Stimulated activated CD4-positive, alpha-beta T cell treated with anti-CD3 and anti-CD28 coated beads, Interleukin-1b, Interleukin-23, amount 100 ng/mL, for 24 hours (primary cell): ENCODE measurements at regions not wholly inside any gene's neighbourhood (a gene's known extent, or its start where the extent isn't known, plus 50 kb on each side); places are given as distances from the start of the nearest gene placed in this dataset.

ENCODE experiments used
- DNase-seq, 4 experiments: peaks; one replicate each; pipeline ENCODE4 v3.0.0-alpha.2; 2020; ENCODE audit warnings: low read depth in 4 of 4, low spot score in 1 of 4

DNA sequence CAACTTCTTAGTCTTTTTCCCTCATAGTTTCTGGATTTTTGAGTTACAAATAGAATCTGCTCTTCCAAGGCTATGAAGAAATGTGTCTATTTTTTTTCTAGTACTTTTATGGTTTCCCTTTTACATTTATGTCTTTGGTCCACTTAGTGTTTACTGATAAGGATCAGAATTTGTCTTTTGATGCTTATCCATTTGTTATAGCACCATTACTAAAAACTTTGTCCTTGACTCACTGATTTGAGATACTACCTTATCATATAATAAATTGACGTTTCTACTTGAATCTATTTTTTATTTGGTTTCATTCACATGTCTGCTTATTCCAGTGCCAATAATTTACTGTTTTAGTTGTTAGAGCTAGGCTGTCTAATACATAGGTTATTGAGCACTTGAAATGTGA is 161.1 kb upstream of the DPYD start:
- no peak for DNase-seq

DNA sequence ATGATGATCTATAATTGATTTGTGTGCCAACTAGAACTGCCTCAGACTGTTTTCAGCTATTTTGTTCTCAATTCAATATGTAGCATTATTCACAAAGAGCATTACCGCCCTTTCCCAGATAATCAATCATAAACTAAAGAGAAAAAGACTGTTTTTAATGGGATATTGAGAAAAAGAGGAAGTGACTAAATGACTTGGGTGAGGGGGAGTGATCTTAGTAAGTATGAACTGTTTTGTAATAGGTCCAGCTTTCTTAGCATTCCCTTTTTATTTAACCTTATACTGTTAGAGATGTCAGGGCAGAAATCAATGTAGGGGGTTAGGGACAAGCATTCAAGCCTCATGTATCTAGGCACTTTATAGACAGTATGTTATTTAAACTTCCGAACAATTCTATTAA is 157.8 kb upstream of the DPYD start:
- no peak for DNase-seq

DNA sequence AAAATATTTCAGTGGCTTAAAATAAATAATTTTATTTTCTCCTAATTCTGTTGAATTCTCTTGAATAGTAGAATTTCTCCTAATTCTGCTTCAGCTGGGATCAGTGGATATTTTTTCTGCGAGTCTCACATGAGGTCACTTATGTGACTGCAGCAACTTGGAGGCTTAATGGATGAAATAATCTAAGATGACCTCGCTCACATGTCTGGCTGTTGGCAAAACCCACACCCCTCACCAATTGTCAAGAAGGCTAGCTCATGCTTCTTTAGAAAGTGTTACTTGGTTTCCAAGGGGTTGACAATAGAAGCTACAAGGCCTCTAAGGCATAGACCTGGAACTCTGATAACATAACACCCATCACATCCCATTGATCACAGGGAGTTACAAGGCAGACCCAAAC is 156.9 kb upstream of the DPYD start:
- DNase-seq: no peak

DNA sequence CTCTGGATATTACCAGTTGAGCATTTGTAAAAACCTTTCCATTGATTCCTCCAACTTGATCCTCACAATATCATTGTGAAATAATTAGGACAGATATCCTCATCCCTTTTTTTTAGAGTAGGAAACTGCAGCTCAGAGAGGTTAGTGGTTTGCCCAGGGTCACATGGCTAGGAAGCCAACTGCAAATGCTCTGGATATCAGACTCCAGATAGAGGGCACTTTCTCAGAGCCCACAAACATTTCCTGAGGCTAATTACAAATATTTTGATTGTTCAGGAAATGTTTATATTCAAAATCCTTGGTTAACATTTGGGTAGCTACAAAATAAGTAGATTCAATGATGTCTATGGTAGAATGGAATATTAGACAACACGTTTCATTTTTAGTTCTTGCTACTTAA is 154.8 kb upstream of the DPYD start:
- DNase-seq: no peak

DNA sequence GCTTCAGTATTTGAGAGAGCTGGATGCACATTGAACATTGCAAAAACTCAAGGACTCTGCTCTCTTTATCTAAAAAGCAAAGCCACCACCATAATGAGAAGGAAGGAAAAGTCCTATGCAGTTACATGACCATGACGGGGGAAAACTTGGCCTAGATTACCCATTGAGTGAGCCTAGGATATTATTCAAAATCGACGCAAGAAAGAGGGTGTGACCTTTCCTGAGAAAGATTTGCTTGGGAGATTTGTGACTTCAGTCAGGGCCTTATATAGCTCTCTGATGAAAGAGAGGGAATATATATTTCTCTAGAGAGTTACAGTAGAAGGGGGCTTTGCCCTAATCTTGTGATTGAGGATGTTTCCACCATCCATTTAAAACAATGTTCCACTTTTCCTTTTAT is 153.0 kb upstream of the DPYD start:
- DNase-seq: no peak

DNA sequence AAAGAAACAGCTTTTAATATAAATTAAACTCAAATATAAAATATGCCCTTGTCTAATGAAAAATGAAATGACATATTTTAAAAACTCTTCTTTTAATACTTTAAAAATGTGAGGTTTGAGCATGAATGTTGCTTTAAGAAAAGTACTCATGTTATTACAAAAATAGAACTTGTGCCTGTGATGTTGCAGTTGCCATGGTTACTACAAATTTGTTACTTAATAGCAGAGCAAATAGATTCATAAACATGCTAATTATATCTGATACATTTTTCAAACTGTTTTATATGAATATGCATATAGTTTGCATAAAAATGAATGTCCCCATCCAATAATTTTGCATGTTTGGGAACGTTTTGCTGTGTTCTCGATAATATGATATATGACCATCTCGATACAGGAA is 152.3 kb upstream of the DPYD start:
- DNase-seq: no peak

DNA sequence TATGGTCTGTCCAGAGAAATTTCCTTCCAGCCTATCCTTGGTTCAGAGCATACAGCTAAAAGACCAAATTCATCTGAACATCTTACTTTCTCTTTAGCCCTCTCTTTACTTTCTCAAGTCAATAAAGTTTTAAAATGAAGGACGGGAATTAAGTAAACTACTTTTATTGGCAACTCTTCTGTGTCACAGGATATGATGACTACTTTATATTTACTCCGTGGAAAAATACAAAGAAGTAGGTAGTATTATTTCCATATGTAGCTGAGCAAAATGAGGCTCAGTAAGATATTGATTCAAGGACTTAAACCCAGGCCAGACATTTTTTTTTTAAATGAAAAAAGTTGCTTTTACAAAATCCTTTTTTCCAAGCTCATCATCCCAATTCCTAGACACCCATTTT is 151.2 kb upstream of the DPYD start:
- DNase-seq: no peak

DNA sequence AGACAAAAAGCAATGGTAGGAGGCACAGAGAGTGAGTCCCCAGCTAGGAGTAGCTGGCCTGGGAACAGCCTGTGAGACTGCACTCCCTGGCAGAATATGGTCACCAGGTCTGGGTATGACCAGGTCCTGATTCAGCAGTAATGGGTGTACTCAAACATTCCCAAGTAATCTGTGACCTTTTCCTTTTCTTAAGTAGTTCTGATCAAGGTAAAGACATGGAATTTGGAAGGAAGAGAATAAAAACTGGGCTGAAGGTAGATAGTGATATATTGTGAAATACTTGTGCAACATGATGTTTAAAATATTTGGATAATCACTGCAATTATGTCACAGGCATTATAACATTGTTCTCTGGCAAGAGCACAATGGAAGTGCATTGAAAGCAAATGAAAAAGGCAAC is 147.2 kb upstream of the DPYD start:
- DNase-seq: no peak

DNA sequence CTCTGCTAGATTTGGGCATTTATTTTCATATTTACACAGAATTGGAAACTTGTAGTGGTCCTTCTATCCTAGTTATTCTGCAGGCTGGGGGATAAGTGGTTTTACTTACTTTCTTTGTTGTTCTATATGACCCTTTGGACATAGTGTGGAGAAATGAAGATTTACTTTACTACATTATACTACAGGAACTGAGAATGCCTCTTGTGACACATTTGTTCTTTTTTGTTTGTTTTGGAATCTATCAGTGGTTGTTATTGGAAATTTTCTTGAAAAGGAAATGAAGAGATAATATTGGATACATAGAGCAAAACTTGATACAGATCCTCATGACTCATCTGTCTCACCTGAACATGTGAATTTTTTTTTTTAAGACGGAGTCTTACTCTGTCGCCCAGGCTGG is 146.1 kb upstream of the DPYD start:
- DNase-seq: no peak

DNA sequence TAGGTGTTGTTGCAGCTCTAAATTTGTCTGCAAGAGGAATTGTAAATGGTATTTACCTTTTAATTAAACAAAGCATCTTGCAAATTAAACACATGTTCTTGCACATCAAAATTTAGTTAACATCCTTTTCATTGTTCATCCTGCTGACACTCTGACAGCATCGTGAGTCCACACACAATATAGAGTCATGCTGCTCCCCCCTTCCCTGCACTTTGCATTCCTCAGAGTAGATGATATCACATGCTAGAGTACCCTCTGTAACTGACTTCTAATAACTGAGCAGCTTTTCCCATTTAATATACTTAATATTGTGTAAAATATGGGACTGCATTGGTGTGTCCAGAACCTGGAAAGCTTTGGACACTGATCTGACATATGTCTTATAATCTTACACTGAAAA is 138.8 kb upstream of the DPYD start:
- no peak for DNase-seq

DNA sequence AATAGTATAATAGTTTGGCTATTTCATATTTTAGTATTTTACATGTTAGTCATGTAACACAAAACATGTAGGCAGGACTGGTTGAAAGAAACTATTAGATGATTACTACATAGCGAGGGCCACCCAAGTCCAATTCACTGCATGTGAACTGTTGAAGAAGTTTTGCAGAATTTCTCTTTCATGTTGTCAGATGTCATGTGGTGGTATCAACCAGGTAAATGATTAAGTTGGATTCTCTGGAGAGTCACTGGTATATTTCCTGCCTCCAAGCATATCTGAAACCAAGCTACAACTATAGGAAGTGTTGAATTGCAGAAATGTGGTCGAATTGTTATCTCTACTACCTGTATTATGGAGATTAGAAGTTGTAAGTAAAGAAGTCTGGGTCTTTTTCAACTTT is 137.8 kb upstream of the DPYD start:
- DNase-seq: no peak

DNA sequence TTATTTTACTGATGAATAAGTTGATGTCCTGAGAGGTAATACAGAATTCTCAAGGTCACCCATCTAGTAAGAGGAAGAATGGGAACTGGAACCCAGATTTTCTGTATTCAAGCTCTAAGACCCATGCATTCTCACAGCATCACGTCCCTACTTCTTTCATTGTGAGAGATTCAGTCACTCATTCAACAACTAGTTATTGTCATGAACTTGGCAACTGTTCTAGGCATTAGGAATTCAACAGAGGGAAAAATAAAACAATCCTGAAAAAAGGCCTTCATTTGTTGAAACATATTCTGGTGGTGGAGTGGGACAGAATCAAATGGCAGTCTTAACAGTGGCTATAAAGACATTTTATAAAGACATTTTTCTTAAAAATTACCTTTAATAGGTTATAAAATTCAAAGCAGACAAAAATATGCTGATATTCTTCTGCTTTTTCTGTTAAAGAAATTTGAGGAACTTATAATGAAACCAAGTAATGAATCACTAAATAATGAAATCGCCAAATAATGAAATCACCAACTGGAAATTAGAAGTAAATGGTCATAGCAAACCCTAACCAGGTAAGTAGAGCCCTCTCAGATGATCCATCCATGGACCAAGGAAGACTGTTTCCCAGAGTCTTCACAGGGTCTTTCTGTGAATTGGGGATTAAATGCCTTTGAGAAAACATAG is 136.5 kb upstream of the DPYD start:
- no peak for DNase-seq

DNA sequence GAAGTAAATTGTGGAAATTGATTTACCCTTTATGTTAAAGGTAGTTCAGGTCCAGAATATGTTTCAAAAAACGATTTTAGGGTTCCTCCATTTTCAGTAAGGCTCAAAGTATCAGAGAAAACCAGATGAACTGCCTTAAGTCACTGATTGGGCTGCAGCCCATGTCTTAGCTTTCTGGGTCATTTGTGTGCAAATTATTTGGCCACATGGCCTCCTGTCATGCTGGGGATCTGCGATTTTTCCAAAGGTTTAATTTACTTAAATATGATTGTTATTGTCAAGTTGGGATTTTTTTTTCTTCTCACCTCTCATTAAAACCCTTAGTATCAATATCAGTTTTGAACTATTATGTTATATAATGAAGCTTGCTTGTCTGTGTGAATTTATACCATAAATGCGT is 135.9 kb upstream of the DPYD start:
- no peak for DNase-seq

DNA sequence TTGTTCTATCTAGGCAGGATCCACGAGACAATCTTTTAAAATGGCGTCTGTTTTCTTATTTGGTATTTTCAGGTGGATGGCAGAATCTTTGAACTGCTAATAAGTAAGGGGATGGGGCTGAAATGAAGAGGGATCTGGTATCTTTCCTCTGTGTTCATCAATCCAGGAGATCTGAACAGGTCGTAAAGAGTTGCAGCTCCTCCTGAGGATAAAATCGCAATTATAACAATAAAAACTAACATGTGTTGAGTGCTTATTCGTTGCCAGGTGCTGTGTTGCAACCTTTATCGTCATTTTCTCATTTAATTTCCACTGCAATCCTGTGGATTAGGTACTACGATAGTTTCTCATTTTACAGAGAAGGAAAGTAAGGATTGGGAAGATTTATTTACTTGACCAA is 134.6 kb upstream of the DPYD start:
- no peak for DNase-seq

DNA sequence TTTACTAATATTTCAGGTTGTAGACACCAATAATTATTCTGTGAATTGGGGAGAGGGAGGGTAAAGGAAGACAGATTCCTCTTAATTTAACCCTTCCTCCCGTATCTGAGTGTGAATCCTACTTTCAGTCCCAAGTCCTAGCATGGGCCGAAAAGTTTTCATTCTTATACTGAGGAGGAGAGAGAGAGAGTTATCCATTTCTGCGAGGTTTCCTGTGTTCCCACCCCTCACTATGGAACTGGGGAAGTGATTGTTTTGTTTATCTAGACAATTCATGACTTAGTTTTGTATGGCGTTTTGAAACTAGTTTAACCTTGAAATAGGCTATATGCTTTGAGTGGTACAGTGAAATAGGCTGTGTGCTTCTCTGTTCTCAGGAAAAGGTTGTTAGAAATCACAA is 134.0 kb upstream of the DPYD start:
- no peak for DNase-seq

DNA sequence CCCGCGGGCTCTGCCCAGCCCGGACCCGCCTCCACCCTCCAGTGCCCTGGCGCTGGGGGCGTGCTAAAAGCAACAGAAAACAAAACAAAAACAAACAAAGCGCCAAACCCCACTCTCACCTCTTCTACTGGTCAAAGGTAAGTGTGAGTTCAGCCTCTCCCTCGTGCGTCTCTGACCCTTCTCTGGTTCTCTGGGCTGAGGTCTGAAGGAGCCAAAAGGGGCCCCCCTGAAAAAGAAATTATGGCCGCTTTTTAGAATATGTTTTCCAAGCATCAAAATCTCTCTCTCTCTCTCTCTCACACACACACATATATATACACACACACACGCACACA is 133.5 kb upstream of the DPYD start:
- DNase-seq: no peak

DNA sequence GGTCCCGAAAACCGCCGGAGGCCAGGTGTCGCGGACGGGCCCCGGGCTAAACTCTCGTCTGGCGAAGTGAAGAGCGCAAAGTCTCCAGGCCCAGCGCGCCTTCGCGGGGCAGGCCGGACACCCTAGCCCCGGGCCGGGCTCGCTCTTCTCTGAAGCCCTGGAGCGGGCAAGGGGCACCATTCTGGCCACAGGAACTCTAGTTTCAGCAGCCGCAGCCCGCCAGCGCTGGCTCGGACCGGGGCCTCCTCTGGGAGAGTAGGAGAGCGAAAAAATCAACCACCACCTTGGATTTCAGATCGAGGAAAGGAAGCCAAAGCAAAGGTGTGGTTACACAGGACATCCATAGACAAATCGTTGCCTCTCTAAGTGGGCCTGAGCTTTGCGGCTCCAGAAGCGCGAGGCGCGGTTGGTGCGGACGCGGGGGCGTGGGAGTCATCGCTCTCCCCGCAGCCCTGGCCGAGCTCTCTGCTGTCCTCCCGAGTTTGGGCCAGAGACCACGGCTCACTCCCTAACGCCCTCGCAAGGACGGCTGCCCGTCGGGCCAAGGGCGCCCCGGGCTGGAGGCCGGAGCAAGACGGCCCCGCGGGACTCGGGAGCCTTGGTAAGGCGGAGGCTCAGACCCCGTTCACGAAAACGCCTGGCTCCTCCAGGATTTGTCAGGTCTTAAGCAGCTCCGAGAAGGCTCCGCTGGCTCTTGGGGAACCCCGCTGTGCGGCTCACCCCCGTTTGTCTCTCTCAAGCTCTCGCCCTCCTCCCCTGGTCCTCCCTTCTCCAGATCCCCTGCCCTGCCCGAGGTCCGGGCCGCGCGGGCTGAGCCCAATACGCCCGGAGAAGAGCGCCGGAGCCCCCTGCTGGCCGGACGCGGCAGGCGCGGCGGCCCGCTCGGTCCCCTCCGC is 132.9 kb upstream of the DPYD start:
- DNase-seq: peak; percentile 13 to 45 (median 42)

DNA sequence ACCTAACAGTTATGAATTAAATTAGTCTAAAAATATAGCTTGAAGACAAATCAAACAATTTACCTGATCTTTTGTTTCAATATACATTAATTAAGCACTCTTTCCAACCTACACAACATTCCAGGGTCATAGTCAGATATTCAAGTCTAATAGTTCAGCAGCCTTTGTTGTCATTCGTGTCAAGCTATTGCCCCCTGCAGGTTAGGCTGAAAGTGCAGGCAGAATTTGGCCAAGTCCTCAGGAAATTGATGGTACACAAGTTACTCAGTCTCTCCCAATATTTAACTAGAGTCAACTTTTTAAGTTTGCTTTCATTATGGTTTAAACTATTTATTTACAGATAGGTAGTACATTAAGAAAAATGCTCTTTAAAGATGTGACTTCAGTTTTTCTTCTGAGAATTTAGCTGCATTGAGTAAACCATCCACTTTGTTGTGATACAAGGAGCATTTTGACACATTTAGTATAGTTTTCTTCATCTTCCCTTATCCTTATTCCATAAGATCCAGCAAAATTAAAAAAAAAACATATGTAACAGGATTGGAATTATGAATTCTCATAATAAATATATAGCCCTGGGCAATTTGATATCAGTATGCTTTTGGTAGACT is 130.3 kb upstream of the DPYD start:
- peak; percentile 43 to 55 (median 52) for DNase-seq

DNA sequence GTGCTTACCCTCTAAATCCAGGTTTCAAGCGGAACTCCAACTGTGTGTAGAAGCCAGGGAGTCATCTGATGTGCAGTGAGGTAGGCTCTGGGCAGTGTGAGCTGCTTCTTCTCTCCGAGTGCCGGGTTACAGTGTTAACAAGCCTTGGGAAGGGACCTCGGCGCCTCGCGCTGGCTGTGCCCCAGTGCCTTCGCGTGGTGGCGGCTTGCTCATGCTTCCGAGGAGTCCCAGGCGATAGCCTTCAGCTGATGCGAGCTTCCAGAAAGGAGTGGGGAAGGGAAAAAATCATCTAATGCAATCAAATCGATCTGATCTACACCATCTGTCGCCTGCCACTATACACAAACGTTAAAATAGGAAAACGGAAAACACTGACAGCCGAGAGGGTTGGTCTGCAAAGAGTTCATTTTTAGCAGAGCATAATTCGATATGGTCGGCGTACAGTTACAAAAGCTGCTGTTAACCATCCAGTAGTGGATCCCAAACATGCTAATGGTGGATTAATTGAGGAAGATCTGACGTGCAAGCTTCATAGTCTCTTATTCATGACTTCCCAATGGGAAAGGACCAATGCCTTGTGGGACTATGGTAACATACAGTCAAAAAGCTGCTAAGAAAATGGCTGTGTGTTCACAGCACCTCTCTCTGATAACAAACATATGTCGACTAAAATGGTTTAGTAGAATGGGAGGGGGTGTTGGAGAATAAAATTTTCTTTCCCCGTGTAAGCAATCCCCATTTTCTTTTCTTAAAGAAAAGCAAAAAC is 128.7 kb upstream of the DPYD start:
- no peak for DNase-seq

DNA sequence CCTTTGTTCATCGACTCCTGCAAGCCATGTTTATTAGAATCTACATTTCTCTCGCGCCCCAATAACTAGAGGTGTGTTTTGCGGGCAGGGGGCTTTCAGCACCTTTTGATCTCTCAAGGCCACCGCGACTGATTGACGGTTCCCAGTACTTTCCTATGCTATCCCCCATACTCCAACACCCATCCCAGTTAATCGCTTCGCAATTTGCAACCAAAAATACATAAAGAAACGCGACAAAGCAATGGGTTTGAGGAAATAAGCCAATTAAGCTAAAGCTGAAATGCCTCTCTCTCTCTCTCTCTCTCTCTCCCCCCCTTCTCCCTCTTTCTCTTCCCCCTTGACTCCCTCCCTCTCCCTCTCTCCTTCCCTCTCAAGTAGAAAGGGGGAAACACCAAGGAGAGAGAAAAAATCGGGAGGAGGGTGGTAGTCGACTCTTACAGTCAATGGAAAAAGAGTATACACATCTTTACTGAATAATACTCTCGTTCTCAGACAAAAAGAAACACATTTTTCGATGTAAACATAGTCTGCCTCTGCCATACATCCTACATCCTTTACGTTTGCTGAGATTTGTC is 128.0 kb upstream of the DPYD start:
- no peak for DNase-seq

DNA sequence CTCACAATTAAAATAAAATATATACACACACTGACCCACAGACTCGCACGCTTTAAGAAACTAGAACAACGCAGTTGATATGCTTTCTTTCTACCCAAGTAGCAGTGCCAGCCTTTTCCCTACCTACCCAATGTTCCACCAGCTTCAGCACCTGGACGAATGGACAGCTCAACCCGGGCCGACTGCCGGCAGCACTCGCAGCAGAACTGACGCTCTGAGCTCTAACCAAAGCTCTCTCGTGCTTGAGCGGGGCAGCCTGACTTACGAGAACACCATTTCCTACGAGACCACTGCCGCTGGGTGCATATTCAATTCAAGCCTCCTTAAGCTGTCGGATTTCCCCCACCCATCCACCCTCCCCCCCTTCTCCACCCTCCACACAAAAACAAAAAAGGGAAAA is 127.4 kb upstream of the DPYD start:
- DNase-seq: peak in 3 of 4 experiments; percentile 24 to 54 (median 42)
